CD4-positive, alpha-beta T cell treated with Interleukin-6 for 4 hours (primary cell): ENCODE measurements at regions not wholly inside any gene's neighbourhood (a gene's known extent, or its start where the extent isn't known, plus 50 kb on each side); places are given as distances from the start of the nearest gene placed in this dataset.

Experiments used
- DNase-seq: peaks from one replicate; pipeline ENCODE4 v3.0.0-alpha.2; 2020; ENCODE audit warnings: mixed read lengths

- peak; percentile 8 for DNase-seq
Observed at GRCh38 chr9:20197976-20198685, 409.3 kb upstream of the SLC24A2 start.

GRCh38 chr9:20191228-20191840, 402.5 kb upstream of the SLC24A2 start:
- DNase-seq = no peak

GRCh38 chr9:20189871-20190270, 401.0 kb upstream of the SLC24A2 start:
- no peak for DNase-seq

- DNase-seq = no peak
Observed at GRCh38 chr9:20188616-20189369, 400.0 kb upstream of the SLC24A2 start.

GRCh38 chr9:20187318-20187717, 398.5 kb upstream of the SLC24A2 start:
- DNase-seq = no peak

- no peak for DNase-seq
Observed at GRCh38 chr9:20186823-20187222, 398.0 kb upstream of the SLC24A2 start.

GRCh38 chr9:20186231-20186630, 397.4 kb upstream of the SLC24A2 start:
- no peak for DNase-seq

GRCh38 chr9:20184541-20184940, 395.7 kb upstream of the SLC24A2 start:
- DNase-seq = no peak

- DNase-seq = no peak
Observed at GRCh38 chr9:20178679-20179078, 389.8 kb upstream of the SLC24A2 start.

GRCh38 chr9:20178197-20178596, 389.4 kb upstream of the SLC24A2 start:
- DNase-seq = no peak

GRCh38 chr9:20170122-20170521, 381.3 kb upstream of the SLC24A2 start:
- no peak for DNase-seq

- no peak for DNase-seq
Observed at GRCh38 chr9:20152151-20152725, 363.4 kb upstream of the SLC24A2 start.

GRCh38 chr9:20148416-20148815, 359.6 kb upstream of the SLC24A2 start:
- DNase-seq = no peak

GRCh38 chr9:20144197-20144596, 355.4 kb upstream of the SLC24A2 start:
- no peak for DNase-seq

- DNase-seq = no peak
Observed at GRCh38 chr9:20139763-20140290, 351.0 kb upstream of the SLC24A2 start.

- no peak for DNase-seq
Observed at GRCh38 chr9:20138841-20139240, 350.0 kb upstream of the SLC24A2 start.

GRCh38 chr9:20138116-20138515, 349.3 kb upstream of the SLC24A2 start:
- DNase-seq = no peak

GRCh38 chr9:20137425-20137824, 348.6 kb upstream of the SLC24A2 start:
- no peak for DNase-seq

- no peak for DNase-seq
Observed at GRCh38 chr9:20135119-20135697, 346.4 kb upstream of the SLC24A2 start.

GRCh38 chr9:20125727-20126126, 336.9 kb upstream of the SLC24A2 start:
- DNase-seq = no peak

- DNase-seq = no peak
Observed at GRCh38 chr9:20119566-20119965, 330.7 kb upstream of the SLC24A2 start.

- DNase-seq = no peak
Observed at GRCh38 chr9:20117986-20118385, 329.1 kb upstream of the SLC24A2 start.

GRCh38 chr9:20117482-20117881, 328.6 kb upstream of the SLC24A2 start:
- DNase-seq = no peak
